HG03442 (cell line): ENCODE measurements at regions not wholly inside any gene's neighbourhood (a gene's known extent, or its start where the extent isn't known, plus 50 kb on each side); places are given as distances from the start of the nearest gene placed in this dataset.

Experiments
- ATAC-seq: cut with Tn5 transposase; IDR thresholded peaks from one replicate; pipeline ENCODE4 v1.9.1; 2021; ENCODE audit warnings: mild to moderate bottlenecking, moderate library complexity; ENCODE audit not compliant: unreplicated experiment

GRCh38 chr2:20523073-20523798 is 76.4 kb downstream of the RHOB start:
- ATAC-seq = no peak

DNA sequence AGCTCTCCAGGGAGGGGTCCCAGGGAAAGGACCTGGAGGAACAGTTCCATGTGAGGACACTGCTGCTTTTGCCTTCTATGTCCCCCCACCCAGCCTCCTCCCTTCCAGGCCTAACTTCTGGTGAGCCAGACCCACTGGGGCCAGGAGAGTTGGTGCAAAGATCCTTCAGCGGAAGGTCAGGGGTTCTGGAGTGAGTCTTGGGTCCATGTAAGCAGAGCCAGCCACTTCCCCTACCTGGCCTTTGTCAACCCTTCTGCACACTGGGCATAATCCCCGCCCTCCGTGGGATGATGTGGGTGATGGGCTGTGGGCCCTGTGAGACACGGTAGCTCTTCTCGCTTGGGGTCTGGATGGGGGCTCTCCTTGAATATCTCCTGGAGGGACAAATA is 76.9 kb downstream of the RHOB start:
- ATAC-seq = no peak

- ATAC-seq = peak; percentile 62
Observed at GRCh38 chr2:20524412-20525040, 77.7 kb downstream of the RHOB start.

GRCh38 chr2:20525041-20526035 is 78.5 kb downstream of the RHOB start:
- ATAC-seq = peak; percentile 92

DNA sequence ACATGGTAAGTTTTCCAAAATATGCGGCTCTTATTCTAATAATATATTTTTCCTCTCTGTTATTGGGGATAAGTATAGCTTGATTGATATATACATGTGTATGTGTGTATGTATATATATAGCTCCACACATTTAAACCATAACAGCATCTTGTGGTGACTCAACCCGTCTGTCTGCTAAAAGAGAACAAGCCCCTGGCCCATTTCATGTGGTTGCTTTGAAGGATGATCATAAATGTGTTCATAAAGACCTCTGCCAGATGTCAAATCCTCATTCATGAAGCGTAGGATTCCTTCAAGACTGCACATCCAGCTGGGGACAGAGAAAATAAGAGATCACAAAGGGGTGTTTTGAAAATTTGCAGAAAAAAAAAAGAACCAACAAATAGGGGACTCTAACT is 79.3 kb downstream of the RHOB start:
- ATAC-seq = no peak

GRCh38 chr2:20526708-20527107 is 79.8 kb downstream of the RHOB start:
- no peak for ATAC-seq

GRCh38 chr2:20528713-20529112 is 81.8 kb downstream of the RHOB start:
- no peak for ATAC-seq

DNA sequence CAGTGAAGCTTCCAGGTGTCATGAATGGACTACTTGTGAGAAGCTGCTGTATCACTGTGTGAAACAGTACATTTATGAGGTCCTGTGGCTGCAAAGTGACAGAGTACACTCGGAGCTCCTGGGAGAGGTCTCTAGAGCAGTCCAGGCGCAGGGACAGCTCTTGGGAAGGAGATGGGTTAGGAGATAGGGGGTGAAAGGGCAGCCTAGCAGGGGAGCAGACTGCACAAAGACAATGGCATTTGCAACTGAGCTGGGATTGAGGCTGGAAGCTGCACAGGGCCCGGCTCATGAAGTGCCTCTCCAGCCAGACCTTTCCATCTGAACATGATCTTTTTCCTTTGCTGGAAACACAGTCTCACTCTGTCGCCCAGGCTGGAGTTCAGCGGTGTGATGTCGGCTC is 83.6 kb downstream of the RHOB start:
- no peak for ATAC-seq

DNA sequence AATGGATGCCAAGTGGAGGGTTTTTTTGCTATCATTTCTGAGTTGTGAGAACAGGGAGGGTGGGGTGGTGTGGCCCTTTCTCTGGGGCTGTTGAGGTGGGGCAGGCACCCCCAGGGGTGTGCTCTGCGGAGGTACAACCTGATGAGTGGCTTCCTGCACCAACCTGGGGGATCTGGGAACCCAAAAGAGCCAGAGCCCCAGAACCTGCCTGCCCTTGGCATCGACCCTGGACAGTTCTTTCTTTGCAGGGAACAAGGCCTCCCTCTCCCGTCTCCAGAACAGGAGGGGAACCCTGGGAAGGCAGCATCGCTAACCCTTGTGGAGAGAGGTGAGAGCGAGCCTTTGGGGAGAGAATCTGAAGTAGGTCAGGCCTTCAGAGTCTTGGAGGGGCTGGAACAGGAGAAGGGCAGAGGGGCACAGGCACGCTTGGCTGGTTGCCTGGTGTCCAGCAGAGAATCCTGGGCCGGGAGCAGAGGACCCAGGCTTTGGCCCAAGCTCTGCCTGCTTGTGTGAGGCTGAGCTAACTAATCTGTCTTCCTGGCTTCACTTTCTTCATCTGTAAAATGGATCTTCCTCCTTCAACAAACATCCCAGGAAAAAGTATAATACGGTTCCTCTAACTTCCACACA is 84.9 kb downstream of the RHOB start:
- no peak for ATAC-seq

DNA sequence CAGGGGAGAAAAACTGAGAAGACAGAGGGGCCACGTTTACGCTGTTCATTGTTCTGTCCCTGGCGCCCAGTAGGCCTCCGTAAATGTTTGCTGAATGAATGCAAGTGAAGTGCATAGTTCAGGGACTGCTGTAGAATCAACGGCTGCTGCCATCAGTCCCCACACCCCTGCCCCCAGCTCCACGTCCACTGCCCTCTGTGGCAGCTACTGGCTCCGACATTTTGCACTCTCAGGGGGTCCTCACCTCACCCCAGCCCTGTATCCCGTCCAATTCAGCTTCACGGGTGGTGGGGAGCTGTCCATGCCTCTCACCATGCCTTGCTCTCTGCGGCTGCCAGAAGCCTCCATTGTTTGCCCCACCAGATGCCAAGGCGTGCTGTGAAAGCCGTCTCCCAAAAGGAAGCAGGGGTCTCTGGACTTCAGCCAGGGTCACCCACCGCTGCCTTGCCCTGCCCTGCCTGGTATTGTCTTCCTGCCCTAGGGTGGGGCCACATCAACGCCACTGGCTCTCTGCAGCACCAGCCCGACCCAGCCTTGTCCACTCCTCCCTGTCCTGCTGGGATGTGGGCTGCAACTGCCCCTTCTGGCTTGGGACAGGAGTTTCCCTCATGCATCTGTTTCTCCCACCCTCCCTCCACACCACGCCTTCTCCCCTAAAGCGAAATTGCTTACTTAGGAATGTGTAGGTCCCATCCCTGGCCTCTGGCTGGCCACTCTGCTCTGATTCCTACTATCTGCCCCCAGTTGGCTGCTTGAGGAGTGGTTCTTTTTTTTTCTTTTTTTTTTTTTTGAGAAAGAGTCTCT is 86.0 kb downstream of the RHOB start:
- ATAC-seq = no peak

GRCh38 chr2:20533993-20534622 is 87.2 kb downstream of the RHOB start:
- no peak for ATAC-seq

DNA sequence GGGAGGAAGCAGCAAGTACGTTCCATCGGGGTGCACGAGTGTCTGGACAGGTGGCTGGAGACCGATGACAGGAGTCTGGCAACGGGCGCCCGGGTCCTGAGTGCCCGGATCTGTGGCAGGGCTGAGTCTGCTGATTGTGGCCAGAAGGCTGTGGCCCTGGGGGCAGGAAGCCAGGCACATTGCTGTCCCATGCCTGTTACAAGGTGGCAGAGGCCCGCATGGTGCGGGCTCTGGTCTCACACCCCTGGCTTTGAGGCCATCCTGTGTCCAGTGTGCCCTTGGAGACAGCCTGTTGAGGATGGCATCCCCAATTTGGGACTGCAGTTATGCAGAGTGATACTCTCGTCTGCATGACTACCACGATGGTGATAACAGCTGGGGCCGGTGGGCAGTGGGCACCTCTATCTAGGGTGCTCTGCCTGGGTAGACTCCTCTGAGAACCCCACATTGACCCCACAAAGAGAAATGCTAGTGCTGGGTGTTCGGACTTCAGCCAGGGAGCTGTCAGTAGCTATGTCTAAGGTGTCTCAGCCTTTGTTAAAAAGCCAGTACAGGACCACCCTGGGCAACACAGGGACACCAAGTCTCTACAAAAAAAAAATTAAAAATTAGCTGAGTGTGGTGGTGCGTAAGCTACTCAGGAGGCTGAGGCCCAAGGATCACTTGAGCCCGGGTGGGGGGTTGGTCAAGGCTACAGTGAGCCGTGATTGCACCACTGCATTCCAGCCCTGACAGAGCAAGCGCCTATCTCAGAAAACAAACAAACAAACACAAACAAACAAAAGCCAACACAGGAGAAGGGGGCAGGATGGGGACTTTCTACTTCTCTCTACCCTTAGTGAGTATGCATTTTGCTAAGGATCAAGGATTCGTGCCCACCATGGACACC is 88.3 kb downstream of the RHOB start:
- ATAC-seq = no peak

DNA sequence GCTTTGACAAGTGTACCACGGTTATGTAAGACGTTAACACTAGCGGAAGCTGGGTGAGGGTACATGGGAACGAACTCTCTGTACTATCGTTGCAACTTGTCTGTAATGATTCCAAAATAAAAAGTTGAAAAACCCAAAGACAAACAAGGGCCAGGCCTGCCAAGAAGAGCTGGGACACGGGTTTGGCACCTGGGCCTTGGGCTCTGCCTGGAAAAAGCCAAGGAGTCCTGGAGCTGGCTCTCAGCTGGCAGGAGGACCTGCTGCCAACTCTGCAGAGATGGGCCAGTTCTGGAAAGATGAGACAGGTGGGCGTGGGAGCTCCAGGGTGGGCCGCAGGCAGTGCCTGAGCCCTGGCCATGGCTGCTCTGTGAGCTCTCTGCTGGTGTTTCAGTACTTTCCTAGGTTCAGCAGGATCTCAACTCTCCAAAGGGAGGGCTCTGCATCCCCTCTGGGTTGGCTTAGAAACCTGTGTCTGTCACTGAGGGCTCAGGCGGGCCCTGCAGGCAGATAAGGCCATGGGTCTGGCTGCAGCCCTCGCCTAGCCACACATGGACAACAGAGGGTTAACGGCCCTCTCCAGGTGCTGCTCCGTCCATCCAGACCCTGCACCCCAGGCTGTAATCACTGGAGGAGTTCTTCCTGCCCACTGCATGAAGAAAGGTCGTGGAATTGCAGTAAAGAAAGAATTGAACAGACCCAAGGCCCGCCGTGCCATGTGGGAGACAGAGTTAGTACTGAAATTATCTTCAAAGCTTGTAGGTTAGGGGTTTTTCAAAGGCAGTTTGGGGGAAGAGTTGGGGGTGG is 89.9 kb downstream of the RHOB start:
- no peak for ATAC-seq

- no peak for ATAC-seq
Observed at GRCh38 chr2:20537423-20538307, 90.8 kb downstream of the RHOB start.

DNA sequence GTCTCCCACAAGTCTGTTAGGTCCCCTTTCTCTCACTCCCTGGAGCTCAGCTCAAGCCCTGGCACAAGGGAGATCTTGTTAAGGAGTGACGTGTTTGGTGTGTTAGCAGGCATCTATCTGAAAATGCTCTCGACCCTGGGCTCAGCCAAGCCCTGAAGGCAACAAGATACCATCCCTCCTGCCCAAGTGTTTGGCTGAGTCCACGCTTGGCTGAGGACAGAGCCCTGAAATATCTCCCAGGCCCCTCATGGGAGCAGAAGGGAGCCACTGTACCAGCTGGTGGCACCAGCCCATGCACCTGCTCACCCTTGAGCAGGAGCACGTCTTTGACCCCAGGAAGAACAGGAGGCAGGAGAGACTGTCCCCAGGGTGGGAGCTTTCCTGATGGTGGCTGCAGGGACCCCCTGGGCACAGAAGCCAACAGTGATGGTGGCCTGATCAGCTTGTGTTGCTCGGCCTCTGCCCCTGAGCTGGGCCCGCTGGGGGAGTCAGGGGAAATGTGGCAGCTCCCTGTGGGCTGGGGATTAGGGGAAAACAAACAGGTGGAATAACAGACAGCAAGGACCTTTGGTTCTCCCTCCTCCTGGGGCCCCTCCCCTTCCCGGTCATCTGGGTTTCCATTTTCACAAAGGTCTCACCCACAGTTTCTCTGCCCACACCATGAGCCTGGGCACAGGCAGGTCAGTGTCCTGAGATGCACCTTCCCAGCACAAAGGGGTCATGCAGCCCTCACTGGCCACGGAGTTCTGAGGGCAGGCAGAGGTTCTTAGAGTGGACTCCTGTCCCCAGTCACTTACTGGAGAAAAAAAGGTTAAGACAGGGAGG is 91.6 kb downstream of the RHOB start:
- no peak for ATAC-seq

- no peak for ATAC-seq
Observed at GRCh38 chr2:20539133-20539719, 92.4 kb downstream of the RHOB start.
